Renal cortex interstitium (tissue), 11 donors: ENCODE measurements at regions not wholly inside any gene's neighbourhood (a gene's known extent, or its start where the extent isn't known, plus 50 kb on each side); places are given as distances from the start of the nearest gene placed in this dataset.
A peak's percentile ranks its signal among the peaks of the same experiment; 100 is the strongest.

Experiments
- DNase-seq, 11 donors: peaks; one replicate each; pipeline ENCODE4 v3.0.0-alpha.2; 2013; ENCODE audit warnings: low read depth in 9 of 11, low spot score in 4 of 11; ENCODE audit errors: extremely low read depth in 1 of 11

DNA sequence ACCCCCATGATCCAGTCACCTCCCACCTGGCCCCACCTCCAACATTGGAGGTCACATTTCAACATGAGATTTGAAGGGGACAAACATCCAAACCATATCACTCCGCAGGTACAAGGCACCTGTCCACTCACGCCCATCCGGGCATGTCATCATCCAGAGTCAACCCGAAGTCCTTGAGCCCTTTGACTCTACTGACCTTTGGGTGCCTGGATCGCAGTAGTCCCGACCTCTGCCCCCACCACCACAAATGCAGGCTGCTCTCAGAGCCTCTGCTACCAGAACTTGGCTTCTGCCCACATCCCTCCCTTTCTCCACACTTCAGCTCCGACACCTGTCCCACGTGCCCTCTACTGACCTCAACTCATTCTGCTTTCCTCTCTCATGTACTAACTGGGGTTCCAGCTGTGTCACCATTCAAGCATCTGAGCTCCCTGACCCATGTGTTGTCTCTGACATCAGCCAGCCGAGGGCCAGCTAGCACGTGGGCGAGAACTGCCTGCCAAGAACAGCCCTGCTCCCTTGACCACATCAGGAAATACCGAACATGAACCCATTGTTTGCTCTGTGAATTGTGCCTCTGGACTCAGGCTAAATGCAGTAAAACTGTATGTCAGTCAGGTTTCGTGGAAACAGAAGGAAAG, 498.3 kb upstream of the SULF2 start:
- DNase-seq: peak in 1 of 11 donors; percentile 57

DNA sequence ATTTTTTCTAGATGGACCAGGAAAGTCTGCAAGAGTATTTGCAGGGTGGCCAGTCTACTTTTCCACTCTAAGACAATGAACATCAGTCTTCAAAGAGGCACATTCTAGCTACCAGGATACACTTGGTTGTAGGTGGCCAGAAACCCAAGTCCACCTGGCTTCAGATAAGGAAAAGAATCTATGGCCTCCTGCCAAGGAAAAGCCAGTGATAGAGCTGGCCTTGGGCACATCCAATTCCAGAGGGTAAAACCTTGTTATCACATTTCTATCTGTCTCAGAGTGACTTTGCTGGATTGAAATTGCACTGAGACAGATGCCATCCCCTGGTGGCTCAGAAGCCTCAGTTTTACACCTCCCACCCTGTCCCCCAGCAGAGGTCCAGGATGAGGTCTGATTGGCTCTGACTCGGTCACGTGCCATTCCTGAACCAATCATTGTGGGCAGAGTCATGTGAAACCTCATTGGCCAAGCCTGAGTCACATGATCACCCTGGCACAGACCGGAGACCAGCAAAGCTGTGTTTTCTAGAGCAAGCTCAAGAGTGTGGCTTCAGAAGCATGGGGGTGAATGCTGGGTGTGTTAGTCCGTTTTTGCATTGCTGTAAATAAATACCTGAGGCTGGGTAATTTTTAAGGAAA, 497.4 kb upstream of the SULF2 start:
- no peak for DNase-seq

DNA sequence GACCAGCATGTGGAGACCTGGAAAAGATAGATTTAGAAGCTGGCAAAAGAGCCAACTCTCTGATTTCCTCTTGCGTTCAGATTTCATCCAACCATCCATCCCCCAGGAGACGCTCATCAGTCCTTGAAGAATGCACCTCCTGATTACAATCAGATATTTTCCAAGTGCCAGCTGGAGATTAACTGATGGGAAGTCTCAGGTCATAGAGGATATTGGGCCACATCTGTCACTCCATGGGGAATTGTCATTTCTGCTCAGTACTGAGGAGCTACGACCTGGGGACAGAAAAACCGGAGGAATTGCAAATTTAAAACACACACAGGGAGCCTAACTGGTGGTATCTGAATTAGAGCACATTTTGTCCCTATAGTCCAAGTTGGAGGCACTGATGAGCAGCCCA, 496.2 kb upstream of the SULF2 start:
- no peak for DNase-seq

DNA sequence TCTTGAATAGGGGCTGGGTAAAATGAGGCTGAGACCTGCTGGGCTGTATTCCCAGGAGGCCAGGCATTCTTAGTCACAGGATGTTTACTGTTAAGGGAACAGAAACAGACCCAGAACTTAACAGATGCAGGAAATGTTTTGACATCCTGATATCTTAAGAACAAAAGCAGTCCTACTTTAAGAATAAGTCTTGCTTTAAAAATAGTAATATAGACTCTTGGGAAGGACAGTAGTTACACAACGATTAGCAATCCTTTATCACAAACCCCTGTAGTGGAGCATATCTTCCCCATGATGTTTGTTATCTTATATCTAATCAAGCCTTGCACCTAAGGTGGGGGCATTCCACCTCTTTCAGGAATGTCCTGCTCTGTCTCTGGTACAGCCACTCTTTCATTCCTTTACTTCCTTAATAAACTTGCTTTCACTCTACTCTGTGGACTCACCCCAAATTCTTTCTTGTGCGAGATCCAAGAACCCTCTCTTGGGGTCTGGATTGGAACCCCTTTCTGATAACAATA, 493.7 kb upstream of the SULF2 start:
- DNase-seq: no peak

DNA sequence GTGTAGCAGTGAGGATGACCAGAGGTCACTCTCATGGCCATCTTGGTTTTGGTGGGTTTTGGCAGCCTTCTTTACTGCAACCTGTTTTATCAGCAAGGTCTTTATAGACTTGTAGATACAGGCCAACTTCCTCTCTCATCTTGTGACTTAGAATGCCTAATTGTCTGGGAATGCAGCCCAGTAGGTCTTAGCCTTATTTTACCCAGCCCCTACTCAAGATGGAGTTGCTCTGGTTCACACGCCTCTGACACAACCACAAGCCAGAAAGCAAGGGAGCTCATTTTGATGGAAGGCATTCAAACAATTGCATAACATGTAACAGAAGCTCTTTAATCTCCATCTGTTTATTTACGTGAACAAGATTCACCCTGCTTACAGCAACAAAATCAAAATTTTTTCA, 492.0 kb upstream of the SULF2 start:
- no peak for DNase-seq

DNA sequence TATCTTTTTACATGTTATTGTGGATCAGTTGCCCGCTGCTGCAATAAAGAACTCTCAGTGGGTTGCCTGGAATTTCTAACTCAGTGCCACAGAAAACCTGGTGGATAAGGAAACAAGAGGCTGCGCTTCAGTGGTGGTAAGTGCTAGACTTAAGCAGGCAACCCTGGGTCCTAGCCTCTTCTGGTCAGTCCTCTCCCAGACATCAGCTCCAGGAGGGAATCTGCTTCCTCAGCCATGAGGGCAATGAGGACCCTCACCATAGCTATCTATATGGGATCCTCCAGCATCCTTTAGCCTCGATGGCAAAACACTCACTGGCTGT, 490.7 kb upstream of the SULF2 start:
- no peak for DNase-seq

DNA sequence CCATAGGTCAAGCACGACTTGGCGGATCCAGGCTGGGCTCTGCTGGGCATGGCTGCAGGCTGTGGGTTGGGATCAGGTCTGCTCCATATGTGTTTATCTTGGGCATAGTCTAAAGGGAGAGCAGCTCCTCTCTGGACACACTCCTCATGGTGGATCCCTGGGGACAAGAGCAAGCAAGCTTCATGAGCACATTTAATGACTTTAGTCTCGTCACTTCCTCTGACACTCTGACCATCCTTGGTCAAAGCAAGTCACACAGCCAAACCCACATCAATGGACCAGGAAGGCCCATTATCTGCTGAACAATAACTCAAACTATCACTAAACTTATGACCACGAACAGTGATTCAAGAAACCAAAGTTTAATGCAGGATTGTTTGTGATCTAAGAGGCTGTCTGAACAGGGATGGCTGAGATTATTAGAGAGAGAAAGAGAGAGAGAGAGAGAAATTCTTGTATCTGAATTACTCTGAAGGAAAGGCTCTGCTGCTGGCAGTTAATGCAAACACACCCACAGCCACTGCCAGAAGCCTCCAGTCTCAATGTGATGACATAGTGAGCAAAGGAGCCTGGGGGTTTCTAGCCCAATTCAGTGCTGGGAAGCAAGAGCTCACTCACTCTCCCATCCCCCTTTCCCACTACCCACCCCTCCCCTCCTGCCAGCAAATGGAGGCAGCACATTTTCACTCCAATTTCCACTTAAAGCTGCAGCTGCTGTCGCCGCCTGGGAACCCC, 490.2 kb upstream of the SULF2 start:
- no peak for DNase-seq

DNA sequence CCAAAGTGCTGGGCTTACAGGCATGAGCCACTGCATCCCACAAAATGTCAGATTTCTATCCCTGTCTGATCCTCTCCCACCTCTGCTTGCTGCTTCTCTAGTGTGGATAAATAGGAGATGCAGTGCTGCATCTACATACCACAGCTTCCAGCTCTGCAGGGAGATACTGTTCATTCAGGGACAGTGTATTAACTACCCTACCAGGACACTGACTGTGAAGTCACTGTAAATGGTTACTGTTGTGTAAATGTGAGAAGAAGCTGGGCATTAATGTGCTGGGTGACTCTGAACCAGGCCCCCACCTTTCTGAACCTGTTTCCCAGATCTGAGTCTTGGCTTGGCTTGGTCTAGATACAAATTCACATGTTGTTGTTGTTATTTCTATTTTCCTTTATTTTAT, 488.6 kb upstream of the SULF2 start:
- no peak for DNase-seq

DNA sequence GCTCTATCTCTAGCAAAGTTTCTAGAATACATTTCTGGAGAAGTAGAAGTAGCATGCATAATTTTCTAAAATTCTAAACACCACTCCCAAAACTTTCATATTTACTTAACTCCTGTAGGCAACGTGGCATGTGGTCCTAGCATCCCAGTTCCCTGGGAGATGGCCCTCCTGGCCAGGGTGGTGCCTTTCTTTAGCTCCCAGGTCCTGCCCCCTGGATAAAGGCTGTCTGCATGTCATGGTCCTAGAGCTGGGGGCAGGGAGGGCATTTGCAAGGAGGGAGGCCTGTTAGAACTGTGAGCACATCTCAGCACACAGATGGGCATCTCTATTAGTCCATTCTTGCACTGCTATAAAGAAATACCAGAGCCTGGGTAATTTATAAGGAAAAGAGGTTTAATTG, 485.6 kb upstream of the SULF2 start:
- DNase-seq: no peak

DNA sequence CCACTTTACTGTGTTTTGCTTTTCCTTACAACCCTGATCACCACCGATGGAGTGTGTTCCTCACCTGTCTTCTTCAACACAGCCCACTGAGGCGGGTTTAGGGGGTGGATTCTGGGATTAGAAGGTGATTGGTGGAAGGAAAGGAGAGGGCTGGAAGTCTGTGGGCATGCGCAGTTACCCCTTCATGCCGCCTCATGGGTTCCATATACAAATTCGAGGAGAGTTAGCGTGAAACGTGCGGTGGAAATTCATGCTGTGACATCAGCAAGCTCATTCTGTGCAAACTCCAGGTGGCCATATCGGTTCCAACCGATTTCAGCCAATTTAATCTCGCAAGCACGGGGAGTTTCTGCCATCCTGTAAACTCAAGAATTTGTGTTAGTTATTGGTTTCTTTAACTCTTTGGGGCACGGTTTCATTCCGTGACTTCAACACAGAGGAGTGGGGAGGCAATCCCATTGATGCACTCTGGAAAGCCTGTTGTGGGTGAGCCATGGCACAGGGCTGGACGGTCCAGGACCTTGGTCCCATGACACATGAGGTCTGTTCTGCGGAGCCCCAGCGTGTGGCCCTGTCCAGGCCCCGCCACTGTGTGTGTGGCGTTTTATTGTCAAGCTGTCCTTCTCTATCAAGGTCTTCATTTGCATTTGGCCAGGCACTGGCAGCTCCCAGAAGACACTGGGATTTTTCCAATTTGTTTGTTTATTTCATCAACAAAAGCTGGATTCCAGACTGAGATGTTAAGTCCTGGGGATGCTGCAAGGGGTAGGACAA, 482.8 kb upstream of the SULF2 start:
- no peak for DNase-seq

DNA sequence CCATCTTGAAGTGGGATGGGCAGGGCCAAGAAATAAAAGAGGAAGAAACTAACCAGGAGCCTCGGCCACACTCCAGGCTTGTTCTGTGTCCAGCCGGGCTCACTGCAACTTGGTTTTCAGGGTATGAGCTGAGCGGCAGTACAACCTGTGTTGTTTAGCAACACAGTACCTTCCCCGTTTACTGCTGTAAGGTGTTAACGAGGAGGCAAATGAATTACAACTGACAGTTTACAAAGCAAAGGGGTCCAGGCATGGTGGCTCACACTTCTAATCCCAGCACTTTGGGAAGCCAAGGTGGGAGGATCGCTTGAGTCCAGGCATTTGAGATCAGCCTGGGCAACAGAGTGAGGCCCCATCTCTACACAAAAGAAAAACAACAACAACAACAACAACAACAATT, 481.3 kb upstream of the SULF2 start:
- no peak for DNase-seq

DNA sequence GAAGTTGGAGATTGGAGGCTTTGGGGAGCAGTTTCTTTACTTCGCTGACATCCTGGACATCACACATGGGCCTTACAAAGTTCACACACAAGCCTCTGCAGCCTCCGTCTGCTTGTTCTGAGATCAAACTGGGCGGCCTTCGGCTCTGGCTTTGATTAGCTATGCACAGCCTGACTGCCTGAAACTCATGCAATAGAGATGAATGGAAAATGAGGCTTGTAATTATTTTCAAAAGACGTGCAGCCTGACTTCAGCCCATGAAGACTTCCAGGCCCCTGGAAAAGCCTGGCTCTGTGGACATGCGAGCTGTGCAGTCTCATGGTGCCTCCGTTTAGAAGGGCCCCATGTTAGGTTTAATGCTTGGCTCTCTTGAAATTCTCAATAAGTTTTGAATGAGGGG, 480.5 kb upstream of the SULF2 start:
- no peak for DNase-seq

DNA sequence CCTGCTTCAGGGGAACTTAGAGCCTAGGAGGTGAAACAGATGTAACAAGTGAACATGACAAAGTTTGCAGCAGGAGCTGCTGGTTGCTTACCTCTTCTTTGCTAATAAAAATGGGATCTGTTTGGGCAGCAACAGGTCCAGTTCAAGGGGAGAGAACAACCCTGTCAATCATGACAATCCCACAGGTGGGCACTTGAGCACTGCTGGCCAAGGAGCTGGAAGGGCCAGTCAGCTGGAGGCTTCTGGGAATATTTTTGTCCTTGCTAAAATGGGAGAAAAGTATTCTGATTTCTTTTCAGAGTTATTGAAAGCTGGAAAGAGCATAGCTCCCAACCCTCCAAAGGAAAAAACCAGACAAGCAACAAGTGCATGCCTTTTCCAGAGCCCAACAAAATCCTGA, 477.7 kb upstream of the SULF2 start:
- no peak for DNase-seq

DNA sequence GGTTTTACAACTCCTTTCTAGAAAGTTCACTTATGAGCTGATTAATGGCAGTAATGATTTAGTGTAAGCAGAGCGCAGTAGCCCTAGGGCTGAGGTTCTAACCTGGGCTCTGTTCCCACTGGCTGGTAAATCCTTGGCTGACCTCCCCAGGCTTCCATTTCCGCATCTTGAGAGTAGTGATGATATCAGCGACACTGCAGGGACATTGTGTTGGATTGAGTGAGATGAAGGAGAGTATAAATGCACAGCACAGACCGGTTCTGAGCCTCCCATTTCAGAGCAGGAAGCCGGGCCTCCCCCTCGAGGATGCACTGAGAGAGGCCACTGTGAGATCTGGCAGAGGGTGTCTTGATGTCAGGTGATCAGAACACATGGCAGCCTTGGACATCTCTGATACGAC, 477.2 kb upstream of the SULF2 start:
- DNase-seq: no peak

DNA sequence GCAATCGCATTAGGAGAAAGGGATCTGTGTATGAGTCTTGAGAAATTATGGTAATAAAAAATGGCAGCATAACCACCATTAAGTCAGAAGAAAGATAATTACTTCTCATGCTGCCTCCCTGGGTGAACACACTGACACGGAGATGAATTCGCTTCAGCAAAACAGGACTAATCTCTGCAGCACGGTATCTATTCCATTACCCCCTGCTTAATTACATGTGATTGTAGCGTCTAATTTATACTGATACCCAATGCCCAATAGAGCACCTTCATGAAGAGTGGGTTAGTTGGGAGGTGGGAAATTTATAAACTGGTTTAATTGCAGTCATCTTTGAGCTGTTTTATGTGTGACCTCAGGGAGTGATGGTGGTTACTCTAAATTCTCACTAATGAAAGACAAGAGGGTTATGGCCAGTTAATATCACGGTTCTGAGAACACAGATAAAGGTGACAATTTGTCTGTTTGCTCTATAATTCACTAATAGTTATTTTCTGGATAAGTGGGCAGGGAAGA, 476.2 kb upstream of the SULF2 start:
- DNase-seq: no peak

DNA sequence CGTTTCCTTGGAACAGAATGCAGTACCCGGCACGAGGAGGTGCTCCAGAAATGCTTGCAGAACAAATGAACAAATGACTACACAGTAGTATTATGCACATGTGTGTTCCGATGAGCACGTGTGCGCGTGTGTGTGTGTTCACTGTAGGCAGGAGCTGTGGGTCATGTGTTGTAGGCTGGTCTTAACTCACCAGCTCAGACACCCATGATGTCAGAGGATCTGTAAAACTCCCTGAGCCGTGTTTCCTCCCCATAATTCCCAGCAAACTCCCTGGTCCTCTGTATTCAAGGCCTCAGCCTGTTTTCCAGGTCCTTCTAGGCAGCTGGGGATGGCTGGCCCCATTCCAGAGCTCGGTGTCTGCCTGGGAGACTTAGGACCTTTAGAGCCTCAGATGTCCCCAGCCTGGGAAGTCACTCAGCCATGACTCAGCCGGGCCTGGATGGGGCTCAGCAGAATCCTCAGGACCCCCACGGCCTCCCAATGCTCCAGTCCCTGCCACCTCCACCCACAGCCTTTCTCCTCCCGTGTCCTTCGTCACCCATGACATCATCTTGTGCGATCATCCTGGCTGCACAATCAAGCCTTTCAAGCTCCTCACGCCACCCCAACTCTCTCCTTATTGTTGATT, 475.0 kb upstream of the SULF2 start:
- peak in 1 of 11 donors; percentile 18 for DNase-seq

DNA sequence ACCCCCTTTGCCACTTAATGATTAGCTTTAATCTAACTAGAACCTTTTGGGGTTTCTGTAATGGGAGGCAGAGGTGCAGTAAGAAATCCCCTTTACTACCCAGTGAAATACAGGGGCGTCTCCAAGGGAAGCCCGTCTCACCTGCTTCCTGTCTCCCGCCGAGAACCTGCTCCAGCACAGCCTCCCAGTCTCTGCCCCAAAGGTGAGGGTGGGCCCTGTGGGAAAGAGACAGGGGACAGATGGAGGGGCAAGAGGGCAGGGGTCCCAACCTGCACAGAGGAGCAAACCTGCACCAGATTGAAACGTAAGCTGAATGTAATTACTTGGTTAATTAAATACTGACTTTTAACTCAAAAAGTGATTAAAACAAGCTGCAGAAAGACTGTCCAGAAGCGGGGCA, 474.2 kb upstream of the SULF2 start:
- no peak for DNase-seq

DNA sequence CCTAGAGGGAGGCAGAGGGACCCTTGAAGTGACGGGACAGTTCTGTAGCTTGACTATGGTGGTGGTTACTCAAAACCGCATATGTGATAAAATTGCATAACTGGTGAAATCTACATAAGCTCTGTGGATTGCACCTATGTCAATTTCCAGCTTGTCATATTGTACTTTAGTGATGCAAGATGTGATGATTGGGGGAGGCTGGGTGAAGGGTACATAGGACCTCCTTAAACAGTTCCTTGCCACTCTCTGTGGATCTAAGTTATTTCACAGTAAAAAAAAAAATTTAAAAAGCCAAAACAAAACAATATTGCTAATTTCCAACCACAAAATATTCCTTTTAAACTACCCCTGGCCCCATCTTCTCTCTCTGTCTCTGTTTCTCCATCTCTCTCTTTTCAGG, 472.6 kb upstream of the SULF2 start:
- no peak for DNase-seq

DNA sequence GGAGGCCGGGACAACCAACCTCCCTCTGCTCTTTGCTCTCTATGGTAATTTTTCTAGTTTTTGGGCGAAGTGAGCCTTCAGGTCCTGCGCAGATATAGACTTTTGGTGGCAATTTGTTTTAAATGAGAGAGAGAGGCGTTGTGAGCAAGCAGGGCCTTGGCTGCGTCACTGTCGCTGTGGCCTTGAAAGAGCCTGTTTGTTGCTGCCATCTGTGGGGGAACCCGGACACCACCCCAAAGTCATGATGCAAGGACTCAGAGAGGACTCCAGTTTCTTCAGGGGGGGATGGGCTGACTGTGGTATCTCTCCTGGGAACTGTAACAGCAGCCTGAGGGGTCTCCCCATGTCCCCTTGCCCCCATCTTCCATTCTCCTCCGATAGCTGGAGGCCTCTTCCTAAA, 462.7 kb upstream of the SULF2 start:
- DNase-seq: no peak
